Ishikawa (cell line): ENCODE measurements at regions not wholly inside any gene's neighbourhood (a gene's known extent, or its start where the extent isn't known, plus 50 kb on each side); places are given as distances from the start of the nearest gene placed in this dataset.

Experiments used
- CREB1 ChIP-seq: IDR thresholded peaks from 2 replicates; pipeline ENCODE4 v1.6.1; 2012; ENCODE audit warnings: low read depth
- EP300 ChIP-seq: IDR thresholded peaks from 2 replicates; pipeline ENCODE4 v1.6.1; 2012; ENCODE audit warnings: borderline replicate concordance
- RAD21 ChIP-seq: IDR thresholded peaks from 2 replicates; pipeline ENCODE4 v1.6.1; 2012; ENCODE audit warnings: low read depth
- TAF1 ChIP-seq: IDR thresholded peaks from 2 replicates; pipeline ENCODE4 v1.6.1; 2012; ENCODE audit warnings: low read depth, mild to moderate bottlenecking
- TEAD4 ChIP-seq: IDR thresholded peaks from 2 replicates; pipeline ENCODE4 v1.6.1; 2012
- YY1 ChIP-seq: IDR thresholded peaks from 2 replicates; pipeline ENCODE4 v1.6.1; 2012; ENCODE audit warnings: low read depth
- TF ChIP-seq, protein P1 (sequence below): IDR thresholded peaks from 2 replicates; pipeline ENCODE4 v1.6.1; 2012; ENCODE audit warnings: low read depth, mild to moderate bottlenecking

DNA sequence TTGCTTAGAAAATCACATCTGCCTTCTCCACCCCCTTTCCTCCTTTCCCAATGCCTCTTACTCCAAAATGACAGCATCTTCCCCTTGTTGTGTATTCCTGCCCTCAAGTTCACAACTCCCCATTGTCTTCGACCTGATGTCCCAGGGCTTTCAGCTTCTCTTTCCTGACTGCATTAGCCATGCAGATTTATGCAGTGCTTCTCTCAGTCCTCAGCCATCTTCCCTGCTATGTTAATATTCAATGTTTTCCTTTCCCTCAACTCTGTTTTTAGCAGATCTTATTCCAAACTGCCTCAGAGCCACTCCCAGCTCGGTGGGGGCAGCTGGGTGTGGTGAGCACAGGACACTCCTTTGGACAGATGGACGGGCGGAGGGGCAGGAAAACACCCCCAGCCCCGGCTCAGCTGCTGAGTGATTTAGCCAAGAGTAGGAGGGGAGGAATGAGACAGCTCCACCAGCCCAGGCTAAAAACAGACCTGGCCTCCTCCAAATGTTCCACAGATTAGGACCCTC is 71.0 kb downstream of the CD2 start:
- no peak for TF ChIP-seq EP300
- TF ChIP-seq TEAD4, result no peak
- TF ChIP-seq YY1, result no peak
- no peak for TF ChIP-seq RAD21
- TF ChIP-seq CREB1, result no peak
- TF ChIP-seq, protein P1, sequence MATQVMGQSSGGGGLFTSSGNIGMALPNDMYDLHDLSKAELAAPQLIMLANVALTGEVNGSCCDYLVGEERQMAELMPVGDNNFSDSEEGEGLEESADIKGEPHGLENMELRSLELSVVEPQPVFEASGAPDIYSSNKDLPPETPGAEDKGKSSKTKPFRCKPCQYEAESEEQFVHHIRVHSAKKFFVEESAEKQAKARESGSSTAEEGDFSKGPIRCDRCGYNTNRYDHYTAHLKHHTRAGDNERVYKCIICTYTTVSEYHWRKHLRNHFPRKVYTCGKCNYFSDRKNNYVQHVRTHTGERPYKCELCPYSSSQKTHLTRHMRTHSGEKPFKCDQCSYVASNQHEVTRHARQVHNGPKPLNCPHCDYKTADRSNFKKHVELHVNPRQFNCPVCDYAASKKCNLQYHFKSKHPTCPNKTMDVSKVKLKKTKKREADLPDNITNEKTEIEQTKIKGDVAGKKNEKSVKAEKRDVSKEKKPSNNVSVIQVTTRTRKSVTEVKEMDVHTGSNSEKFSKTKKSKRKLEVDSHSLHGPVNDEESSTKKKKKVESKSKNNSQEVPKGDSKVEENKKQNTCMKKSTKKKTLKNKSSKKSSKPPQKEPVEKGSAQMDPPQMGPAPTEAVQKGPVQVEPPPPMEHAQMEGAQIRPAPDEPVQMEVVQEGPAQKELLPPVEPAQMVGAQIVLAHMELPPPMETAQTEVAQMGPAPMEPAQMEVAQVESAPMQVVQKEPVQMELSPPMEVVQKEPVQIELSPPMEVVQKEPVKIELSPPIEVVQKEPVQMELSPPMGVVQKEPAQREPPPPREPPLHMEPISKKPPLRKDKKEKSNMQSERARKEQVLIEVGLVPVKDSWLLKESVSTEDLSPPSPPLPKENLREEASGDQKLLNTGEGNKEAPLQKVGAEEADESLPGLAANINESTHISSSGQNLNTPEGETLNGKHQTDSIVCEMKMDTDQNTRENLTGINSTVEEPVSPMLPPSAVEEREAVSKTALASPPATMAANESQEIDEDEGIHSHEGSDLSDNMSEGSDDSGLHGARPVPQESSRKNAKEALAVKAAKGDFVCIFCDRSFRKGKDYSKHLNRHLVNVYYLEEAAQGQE, result no peak
- no peak for TF ChIP-seq TAF1
